HG03135 (cell line): ENCODE measurements at regions not wholly inside any gene's neighbourhood (a gene's known extent, or its start where the extent isn't known, plus 50 kb on each side); places are given as distances from the start of the nearest gene placed in this dataset.
"Not testable (repeated sequence)": the region's sequence is repeated elsewhere in the genome, so short reads cannot be mapped to it uniquely, and the experiment has no call there.

Experiments used
- ATAC-seq: cut with Tn5 transposase; IDR thresholded peaks from one replicate; pipeline ENCODE4 v1.9.1; 2021; ENCODE audit warnings: mild to moderate bottlenecking, moderate library complexity; ENCODE audit not compliant: unreplicated experiment

- no peak for ATAC-seq
These were observed 467.4 kb upstream of the ID4 start for GRCh38 chr6:19369785-19370184.

GRCh38 chr6:19370831-19371230, 466.3 kb upstream of the ID4 start:
- no peak for ATAC-seq

DNA sequence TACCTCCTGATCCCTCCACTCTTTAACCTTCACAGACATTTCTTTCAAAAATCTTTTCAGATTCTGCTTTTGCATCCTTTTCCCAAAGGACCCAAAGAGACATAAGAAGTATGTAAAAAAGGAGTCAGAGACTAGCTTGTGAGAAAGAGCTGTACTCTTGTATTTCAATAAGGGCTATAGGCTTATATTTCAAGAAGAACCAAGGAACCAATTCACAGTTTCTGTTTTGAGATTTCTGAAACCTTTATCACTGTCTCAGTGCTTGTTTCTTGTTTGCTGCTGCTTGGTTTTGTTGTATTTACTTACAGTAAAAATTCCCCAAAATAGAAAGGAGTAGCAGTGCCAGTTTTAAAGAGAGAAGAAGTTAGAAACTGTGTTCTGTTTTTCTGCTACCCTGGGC, 461.6 kb upstream of the ID4 start:
- ATAC-seq: no peak

DNA sequence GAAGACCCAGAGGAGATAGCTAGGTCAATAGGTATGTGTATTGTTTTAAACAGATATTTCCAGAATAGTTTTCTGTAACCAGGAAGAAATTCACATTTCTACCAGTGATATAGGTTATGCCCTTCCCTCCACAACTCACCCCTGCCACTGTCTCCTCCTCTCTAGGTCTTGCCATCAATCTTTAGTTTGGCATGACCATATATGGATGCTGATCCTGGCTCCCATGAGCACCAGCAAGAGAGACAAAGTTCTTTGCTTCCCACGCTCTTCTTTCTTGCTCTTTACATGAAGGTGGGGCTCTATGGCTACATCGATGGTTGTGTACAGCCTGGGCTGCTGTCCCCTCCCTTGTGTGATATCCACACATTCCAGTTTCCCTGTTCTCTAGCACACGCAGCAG, 459.4 kb upstream of the ID4 start:
- no peak for ATAC-seq

DNA sequence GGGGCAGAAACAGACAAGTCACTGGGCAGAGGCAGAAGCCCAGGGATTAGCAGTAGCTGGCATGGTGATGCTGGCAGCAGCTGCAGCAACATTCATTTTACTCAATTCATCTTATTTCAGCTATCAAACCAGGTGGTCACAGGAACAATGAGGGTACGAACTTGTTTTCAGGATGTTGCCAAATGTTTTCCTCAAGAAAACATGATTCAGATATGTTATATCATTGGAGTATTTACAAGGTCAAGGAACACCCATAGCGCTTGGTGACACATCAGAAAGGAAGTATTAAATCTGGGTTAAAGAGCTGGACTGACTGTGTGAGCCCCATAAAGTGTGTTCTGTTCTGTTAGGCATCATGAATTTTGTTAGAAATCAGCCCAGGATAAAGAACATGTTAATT, 456.9 kb upstream of the ID4 start:
- ATAC-seq: no peak

GRCh38 chr6:19382676-19383075, 454.5 kb upstream of the ID4 start:
- ATAC-seq: no peak

DNA sequence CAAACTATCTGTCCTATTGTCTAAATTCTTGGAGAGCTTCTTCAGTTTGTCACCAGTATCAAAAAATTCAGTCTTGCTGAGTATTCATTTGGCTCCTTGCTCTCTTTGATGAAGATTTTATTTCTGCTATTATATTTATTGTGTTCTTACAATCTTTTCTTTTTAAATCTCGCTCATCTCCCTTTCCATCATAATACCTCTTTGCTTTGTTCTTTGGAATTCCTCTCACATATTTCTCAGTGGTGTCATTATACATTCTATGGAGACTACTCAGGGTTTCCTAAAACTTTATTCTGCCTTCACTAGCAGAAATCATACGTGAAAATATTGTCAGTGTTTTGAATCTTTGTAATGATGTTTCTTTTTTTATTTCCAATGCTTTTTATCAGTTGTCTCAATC, 445.2 kb upstream of the ID4 start:
- no peak for ATAC-seq

- no peak for ATAC-seq
These were observed 443.1 kb upstream of the ID4 start for GRCh38 chr6:19394051-19394450.

DNA sequence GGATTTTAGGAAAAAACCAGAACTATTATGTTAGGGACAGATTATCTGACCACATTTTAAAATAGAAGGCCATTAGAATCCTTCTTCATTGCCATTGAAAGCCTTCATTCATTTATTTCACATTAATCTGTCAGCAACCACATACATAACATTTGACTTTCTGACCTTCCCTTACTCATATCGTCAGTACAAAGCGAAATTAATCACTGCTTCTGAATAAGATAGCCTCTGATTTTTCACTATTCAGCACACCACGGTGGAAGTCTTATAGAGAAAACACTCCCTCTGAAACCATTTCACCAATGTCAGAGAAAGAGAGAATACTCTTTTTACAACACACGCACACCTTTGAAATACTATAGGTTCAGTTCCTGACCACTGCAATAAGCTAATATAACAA, 442.5 kb upstream of the ID4 start:
- ATAC-seq: no peak

GRCh38 chr6:19395316-19395715, 441.9 kb upstream of the ID4 start:
- ATAC-seq: no peak

- ATAC-seq: no peak
These were observed 437.8 kb upstream of the ID4 start for GRCh38 chr6:19399406-19399805.

- ATAC-seq: not testable (repeated sequence)
These were observed 432.3 kb upstream of the ID4 start for GRCh38 chr6:19404884-19405283.

DNA sequence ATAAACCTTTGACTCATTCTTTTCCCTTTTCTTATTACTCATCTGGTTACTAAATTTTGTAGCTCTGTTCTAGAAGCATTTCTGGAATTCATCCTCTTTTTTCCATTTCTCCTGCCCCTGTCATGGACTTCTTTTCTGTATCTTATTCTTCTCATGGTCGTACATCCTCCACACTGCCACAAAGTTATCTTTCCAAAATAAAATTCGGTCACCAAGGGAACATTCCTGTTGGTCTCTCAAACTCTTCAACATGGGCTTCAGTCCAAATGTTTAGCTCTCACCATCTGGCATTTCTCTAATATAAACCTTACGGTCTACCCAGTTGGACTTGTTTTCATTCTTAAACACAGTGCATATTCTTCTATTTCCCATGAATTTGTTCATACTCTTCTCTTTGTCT, 428.8 kb upstream of the ID4 start:
- ATAC-seq: no peak

- no peak for ATAC-seq
These were observed 426.7 kb upstream of the ID4 start for GRCh38 chr6:19410481-19410880.

DNA sequence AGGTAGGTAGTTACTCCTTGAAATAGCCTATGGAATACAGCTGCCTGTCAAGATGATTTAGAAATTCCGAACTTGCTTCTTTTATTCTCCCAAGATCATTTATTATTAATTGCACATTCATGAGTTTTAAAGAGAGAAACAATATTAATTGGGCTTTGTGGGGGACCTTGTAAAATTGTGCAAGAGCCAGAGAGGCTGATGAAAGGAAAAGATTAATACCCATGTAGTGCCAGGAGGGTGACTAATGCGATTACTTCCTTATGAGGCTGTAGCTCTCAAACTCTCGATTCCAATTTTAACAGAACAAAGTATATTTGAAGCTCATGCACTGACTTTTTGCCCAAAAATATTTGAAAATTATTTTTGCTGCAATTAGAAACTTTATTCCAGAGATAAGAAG, 423.8 kb upstream of the ID4 start:
- ATAC-seq: no peak

DNA sequence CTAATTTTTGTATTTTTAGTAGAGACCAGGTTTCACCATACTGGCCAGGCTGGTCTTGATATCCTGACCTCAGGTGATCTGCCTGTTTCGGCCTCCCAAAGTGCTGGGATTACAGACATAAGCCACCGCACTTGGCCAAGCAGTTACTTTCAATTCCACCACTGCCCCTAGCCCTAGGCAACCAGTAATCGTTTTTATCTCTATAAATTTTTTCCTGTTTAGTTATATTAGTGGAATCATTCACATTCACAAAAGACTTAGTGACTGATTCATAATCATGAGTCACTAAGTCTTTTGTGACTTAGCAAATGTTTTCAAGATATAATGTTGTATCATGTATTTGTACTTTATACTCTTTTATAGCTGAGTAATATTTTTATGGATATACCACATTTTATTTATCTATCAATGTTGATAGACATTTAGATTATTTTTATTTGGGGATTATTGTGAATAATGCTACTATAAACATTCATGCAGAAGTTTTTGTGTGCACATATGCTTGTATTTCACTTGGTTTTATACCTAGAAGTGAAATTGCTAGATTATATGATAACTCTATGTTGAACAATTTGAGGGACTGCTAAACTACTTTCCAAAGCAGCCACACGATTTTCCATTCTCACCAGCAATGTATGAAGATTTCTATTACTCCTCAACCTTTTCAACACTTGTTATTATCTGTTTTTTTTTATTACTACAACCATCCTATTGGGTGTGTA, 421.4 kb upstream of the ID4 start:
- no peak for ATAC-seq

GRCh38 chr6:19416811-19417210, 420.4 kb upstream of the ID4 start:
- ATAC-seq: no peak

GRCh38 chr6:19417713-19418112, 419.5 kb upstream of the ID4 start:
- ATAC-seq: no peak

GRCh38 chr6:19424853-19425252, 412.3 kb upstream of the ID4 start:
- ATAC-seq: no peak

- no peak for ATAC-seq
These were observed 409.6 kb upstream of the ID4 start for GRCh38 chr6:19427548-19427947.

- ATAC-seq: no peak
These were observed 404.1 kb upstream of the ID4 start for GRCh38 chr6:19432966-19433498.

DNA sequence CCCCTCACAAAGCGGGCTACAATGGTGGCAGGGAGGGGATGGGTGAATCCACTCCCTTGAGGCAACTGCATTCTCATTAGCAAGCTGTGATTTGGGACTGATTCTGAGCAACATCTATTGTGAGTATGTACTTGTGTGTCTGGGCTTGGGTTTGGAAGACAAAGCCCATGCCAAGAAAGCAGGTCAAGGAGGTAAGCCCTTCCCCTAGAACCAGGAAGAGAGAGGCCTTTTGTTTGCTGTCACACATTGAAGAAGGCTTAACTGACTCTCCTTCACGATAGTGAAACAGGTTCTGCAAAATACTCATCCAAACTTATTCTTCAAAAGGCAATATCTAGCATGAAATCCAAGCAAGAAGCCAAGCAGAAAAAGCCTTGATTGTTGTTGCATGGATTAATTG, 403.1 kb upstream of the ID4 start:
- no peak for ATAC-seq

DNA sequence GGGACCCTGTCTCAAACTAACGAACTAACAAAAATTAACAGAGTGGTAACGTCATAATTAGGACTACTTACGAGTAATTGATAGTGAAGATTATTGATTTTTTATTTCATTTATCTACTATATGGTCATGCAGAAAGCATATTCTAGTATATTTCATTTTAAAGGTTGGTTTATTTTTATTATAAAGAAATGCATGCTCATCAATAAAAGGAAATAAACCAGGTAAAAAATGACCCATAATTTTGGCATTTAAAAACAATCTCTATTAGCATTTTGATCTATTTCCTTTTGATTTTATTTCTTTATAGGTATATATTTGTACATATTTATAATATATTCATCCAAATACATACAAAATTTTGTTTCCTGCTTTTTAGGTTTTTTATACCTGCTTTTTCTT, 401.4 kb upstream of the ID4 start:
- ATAC-seq: no peak
